ENCODE measurements at regions not wholly inside any gene's neighbourhood (a gene's known extent, or its start where the extent isn't known, plus 50 kb on each side); places are given as distances from the start of the nearest gene placed in this dataset.

DNA sequence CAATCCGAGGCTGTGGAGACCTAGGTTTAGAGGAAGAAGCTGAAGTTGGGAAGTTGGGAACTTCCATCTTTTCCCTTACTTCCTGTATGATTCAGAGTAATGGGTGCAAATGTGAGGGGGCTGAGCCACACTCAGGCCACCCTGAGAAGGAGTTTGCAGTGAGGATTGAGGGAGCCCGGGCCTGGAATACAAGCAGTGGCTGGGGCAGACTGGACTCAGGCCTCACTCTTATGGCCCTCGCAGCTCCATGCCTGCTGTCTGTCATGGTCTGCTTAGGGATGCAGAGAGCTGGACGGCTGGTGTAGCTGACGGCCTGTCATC, 73.7 kb upstream of the RAB4A start:
- TF ChIP-seq ZBTB33 (IDR thresholded peaks at IDR 0.05) (no peak), HNF4A (conservative IDR thresholded peaks at IDR 0.05) (no peak), SP1 (IDR thresholded peaks at IDR 0.05) (no peak), FOXA1 (IDR thresholded peaks at IDR 0.05) (no peak), NR2F2 (IDR thresholded peaks at IDR 0.05) (no peak), EGR1 (IDR thresholded peaks at IDR 0.05; ENCODE audit: low read depth in 2 of 2) (no peak), ATF3 (IDR thresholded peaks at IDR 0.05) (no peak), RXRA (IDR thresholded peaks at IDR 0.05) (no peak), RAD21 (IDR thresholded peaks at IDR 0.05) (no peak), YY1 (IDR thresholded peaks at IDR 0.05) (no peak), FOXA2 (IDR thresholded peaks at IDR 0.05) (no peak), HNF4G (IDR thresholded peaks at IDR 0.05) (no peak), GABPA (IDR thresholded peaks at IDR 0.05 in 1 of 2, conservative IDR thresholded peaks at IDR 0.05 in 1 of 2) (no peak), REST (IDR thresholded peaks at IDR 0.05) (no peak), JUND (IDR thresholded peaks at IDR 0.05) (no peak), TAF1 (conservative IDR thresholded peaks at IDR 0.05) (no peak)
- TF ChIP-seq, protein P1, sequence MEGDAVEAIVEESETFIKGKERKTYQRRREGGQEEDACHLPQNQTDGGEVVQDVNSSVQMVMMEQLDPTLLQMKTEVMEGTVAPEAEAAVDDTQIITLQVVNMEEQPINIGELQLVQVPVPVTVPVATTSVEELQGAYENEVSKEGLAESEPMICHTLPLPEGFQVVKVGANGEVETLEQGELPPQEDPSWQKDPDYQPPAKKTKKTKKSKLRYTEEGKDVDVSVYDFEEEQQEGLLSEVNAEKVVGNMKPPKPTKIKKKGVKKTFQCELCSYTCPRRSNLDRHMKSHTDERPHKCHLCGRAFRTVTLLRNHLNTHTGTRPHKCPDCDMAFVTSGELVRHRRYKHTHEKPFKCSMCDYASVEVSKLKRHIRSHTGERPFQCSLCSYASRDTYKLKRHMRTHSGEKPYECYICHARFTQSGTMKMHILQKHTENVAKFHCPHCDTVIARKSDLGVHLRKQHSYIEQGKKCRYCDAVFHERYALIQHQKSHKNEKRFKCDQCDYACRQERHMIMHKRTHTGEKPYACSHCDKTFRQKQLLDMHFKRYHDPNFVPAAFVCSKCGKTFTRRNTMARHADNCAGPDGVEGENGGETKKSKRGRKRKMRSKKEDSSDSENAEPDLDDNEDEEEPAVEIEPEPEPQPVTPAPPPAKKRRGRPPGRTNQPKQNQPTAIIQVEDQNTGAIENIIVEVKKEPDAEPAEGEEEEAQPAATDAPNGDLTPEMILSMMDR (IDR thresholded peaks at IDR 0.05; ENCODE audit: low read depth, low read length, missing input control) = no peak
- TF ChIP-seq, protein P2, sequence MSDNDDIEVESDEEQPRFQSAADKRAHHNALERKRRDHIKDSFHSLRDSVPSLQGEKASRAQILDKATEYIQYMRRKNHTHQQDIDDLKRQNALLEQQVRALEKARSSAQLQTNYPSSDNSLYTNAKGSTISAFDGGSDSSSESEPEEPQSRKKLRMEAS (IDR thresholded peaks at IDR 0.05) = no peak
- Histone ChIP-seq H3K4me1 (ENCODE audit: control insufficient read depth in 4 of 4, insufficient read depth in 4 of 4, low read length in 3 of 4) (no peaks in the 10 kb centered on the region), H3K36me3 (ENCODE audit: control insufficient read depth in 4 of 4, insufficient read depth in 3 of 4, low read depth in 1 of 4, low read length in 3 of 4) (no peaks in the 10 kb centered on the region), H3K4me3 (ENCODE audit: low read depth in 1 of 3, low read length in 3 of 3) (no peak overlapping the region), H3K9me3 (ENCODE audit: control insufficient read depth in 4 of 4, low read length in 3 of 4) (no peaks in the 10 kb centered on the region), H3K9ac (ENCODE audit: low read depth in 1 of 2, low read length in 2 of 2) (no peak overlapping the region), H3K27me3 (ENCODE audit: control insufficient read depth in 4 of 4, insufficient read depth in 4 of 4, low read length in 3 of 4) (no peaks in the 10 kb centered on the region), H3K27ac (ENCODE audit: low read depth in 1 of 2, low read length in 2 of 2) (no peak overlapping the region)
- DNase-seq (ENCODE audit: low spot score) = no peak
- 91% methylated on average over 5 of the region's 5 CpGs for WGBS

All from liver (tissue), 8 donors.